Trophoblast cell (in vitro differentiated cells and primary cell): ENCODE measurements at regions not wholly inside any gene's neighbourhood (a gene's known extent, or its start where the extent isn't known, plus 50 kb on each side); places are given as distances from the start of the nearest gene placed in this dataset.
A peak's percentile ranks its signal among the peaks of the same experiment; 100 is the strongest.

Experiments
- DNase-seq, 2 donors: peaks; one replicate each; pipeline ENCODE4 v3.0.0-alpha.2; 2016
- H2AFZ ChIP-seq: 2 replicates; pipeline ENCODE4 v1.6.1; 2013; ENCODE audit warnings: low read length, moderate library complexity, mild to moderate bottlenecking; ENCODE audit not compliant: insufficient read depth, poor library complexity
- H2AK5ac ChIP-seq: 2 replicates; pipeline ENCODE4 v1.6.1; 2013; ENCODE audit warnings: mild to moderate bottlenecking, low read length
- H2BK120ac ChIP-seq: 2 replicates; pipeline ENCODE4 v1.6.1; 2013; ENCODE audit warnings: low read length, mild to moderate bottlenecking, moderate library complexity; ENCODE audit not compliant: insufficient read depth, poor library complexity
- H2BK12ac ChIP-seq: 2 replicates; pipeline ENCODE4 v1.6.1; 2013; ENCODE audit warnings: mild to moderate bottlenecking, low read length, moderate library complexity
- H2BK5ac ChIP-seq: 2 replicates; pipeline ENCODE4 v1.6.1; 2013; ENCODE audit warnings: low read length, low read depth, moderate library complexity, mild to moderate bottlenecking; ENCODE audit not compliant: poor library complexity
- H3K14ac ChIP-seq: 2 replicates; pipeline ENCODE4 v1.6.1; 2013; ENCODE audit warnings: mild to moderate bottlenecking, low read length
- H3K18ac ChIP-seq: 2 replicates; pipeline ENCODE4 v1.6.1; 2013; ENCODE audit warnings: mild to moderate bottlenecking, low read length
- H3K23ac ChIP-seq: 2 replicates; pipeline ENCODE4 v1.6.1; 2013; ENCODE audit warnings: low read length
- H3K27ac ChIP-seq: 2 replicates; pipeline ENCODE4 v1.5.1; 2013; ENCODE audit warnings: low read depth, mild to moderate bottlenecking, inconsistent platforms, low read length, moderate library complexity
- H3K27me3 ChIP-seq: 2 replicates; pipeline ENCODE4 v1.6.1; 2013; ENCODE audit warnings: inconsistent platforms, mild to moderate bottlenecking, low read length, moderate library complexity; ENCODE audit not compliant: insufficient read depth
- H3K36me3 ChIP-seq, 2 experiments: 1 replicate in 1 of 2; 2 replicates in 1 of 2; pipeline ENCODE4 v1.6.1; 2013; ENCODE audit warnings: low read length in 2 of 2, mild to moderate bottlenecking in 2 of 2, moderate library complexity in 1 of 2; ENCODE audit not compliant: insufficient read depth in 2 of 2, control insufficient read depth in 1 of 2
- H3K4ac ChIP-seq: 2 replicates; pipeline ENCODE4 v1.6.1; 2013; ENCODE audit warnings: low read depth, mild to moderate bottlenecking, low read length, moderate library complexity
- H3K4me1 ChIP-seq, 2 experiments: 1 replicate in 1 of 2; 2 replicates in 1 of 2; pipeline ENCODE4 v1.6.1; 2013; ENCODE audit warnings: low read length in 2 of 2, mild to moderate bottlenecking in 2 of 2, moderate library complexity in 1 of 2; ENCODE audit not compliant: insufficient read depth in 2 of 2, control insufficient read depth in 1 of 2
- H3K4me2 ChIP-seq: 2 replicates; pipeline ENCODE4 v1.6.1; 2013; ENCODE audit warnings: inconsistent platforms, mild to moderate bottlenecking, low read length, moderate library complexity
- H3K4me3 ChIP-seq: 2 replicates; pipeline ENCODE4 v1.5.1; 2013; ENCODE audit warnings: mild to moderate bottlenecking, low read depth, low read length, inconsistent platforms
- H3K79me1 ChIP-seq: one replicate; pipeline ENCODE4 v1.6.1; 2013; ENCODE audit warnings: low read length
- H3K79me2 ChIP-seq: 2 replicates; pipeline ENCODE4 v1.6.1; 2013; ENCODE audit warnings: low read length, mild to moderate bottlenecking; ENCODE audit not compliant: control insufficient read depth, insufficient read depth, poor library complexity
- H3K9ac ChIP-seq: 2 replicates; pipeline ENCODE4 v1.6.1; 2013; ENCODE audit warnings: mild to moderate bottlenecking, low read length
- H3K9me3 ChIP-seq: 2 replicates; pipeline ENCODE4 v1.6.1; 2013; ENCODE audit warnings: low read depth, mild to moderate bottlenecking, control low read depth, inconsistent platforms, low read length; ENCODE audit not compliant: insufficient read depth
- H4K12ac ChIP-seq: 2 replicates; pipeline ENCODE4 v1.6.1; 2013; ENCODE audit warnings: low read depth, mild to moderate bottlenecking, low read length, moderate library complexity
- H4K8ac ChIP-seq: 2 replicates; pipeline ENCODE4 v1.6.1; 2013; ENCODE audit warnings: low read depth, mild to moderate bottlenecking, low read length, moderate library complexity
- H4K91ac ChIP-seq: one replicate; pipeline ENCODE4 v1.6.1; 2013; ENCODE audit warnings: low read depth, mild to moderate bottlenecking, low read length, moderate library complexity
- WGBS: extraction: QIAGEN DNeasy Blood & Tissue Kit; methylation state at CpG from one replicate; pipeline ENCODE4 v1.1.7; 2013; ENCODE audit warnings: missing lambda C conversion rate; ENCODE audit not compliant: insufficient read length, insufficient coverage; ENCODE audit errors: extremely low coverage; 5-methylcytosine and 5-hydroxymethylcytosine counted together

DNA sequence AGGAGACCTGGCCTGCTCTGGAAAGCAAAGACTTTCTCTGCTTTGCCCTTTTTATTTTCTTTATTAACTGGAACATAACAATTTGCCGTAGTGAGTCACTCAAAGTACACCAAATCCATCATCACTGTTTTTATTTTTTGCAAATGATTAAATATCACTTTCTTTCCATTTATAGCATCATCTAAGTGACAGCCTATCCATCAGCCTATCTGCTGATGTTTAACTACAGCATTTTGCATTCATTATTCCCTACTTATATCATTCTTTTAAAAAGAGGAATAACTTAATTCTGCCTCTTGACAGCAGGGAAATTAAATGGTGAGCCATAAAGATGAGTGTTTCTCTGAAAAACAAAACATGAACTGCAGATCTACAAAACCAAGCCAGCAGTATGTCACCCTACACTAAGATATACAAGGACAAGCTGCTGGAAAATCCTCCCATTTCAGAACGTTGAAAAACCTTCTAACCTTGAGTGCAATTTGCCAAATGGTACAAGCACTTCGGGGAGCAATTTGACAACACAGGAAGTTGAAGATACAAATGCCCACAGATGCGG lies 821.3 kb upstream of the TMEM132C start:
- WGBS: no CpG with 5 or more reads among the region's 4 CpGs
- no peak overlapping the region for H4K91ac ChIP-seq
- no peaks in the 10 kb centered on the region for H3K79me1 ChIP-seq
- H3K23ac ChIP-seq: peak overlapping the region; percentile 21
- H3K79me2 ChIP-seq: no peaks in the 10 kb centered on the region
- no peak for DNase-seq
- H3K36me3 ChIP-seq: no peaks in the 10 kb centered on the region
- H3K14ac ChIP-seq: no peak overlapping the region
- H2BK120ac ChIP-seq: no peak overlapping the region
- H3K4ac ChIP-seq: no peak overlapping the region
- no peak overlapping the region for H3K18ac ChIP-seq
- H4K12ac ChIP-seq: no peak overlapping the region
- H3K4me2 ChIP-seq: no peak overlapping the region
- H2BK12ac ChIP-seq: no peak overlapping the region
- no peak overlapping the region for H3K27ac ChIP-seq
- no peak overlapping the region for H2AFZ ChIP-seq
- no peaks in the 10 kb centered on the region for H3K27me3 ChIP-seq
- H3K4me1 ChIP-seq: no peaks in the 10 kb centered on the region
- no peak overlapping the region for H2AK5ac ChIP-seq
- H3K9me3 ChIP-seq: peaks cover 5% of the 10 kb centered on the region
- no peak overlapping the region for H4K8ac ChIP-seq
- H2BK5ac ChIP-seq: no peak overlapping the region
- no peak overlapping the region for H3K9ac ChIP-seq
- H3K4me3 ChIP-seq: no peak overlapping the region

GRCh38 chr12:127448906-127449305 lies 818.1 kb upstream of the TMEM132C start:
- H3K4ac ChIP-seq: no peak overlapping the region
- H3K4me2 ChIP-seq: no peak overlapping the region
- no peak overlapping the region for H3K14ac ChIP-seq
- H3K9ac ChIP-seq: no peak overlapping the region
- no peaks in the 10 kb centered on the region for H3K79me1 ChIP-seq
- H2AFZ ChIP-seq: no peak overlapping the region
- H3K27ac ChIP-seq: no peak overlapping the region
- no peak overlapping the region for H4K8ac ChIP-seq
- no peaks in the 10 kb centered on the region for H3K36me3 ChIP-seq
- no peaks in the 10 kb centered on the region for H3K79me2 ChIP-seq
- no peaks in the 10 kb centered on the region for H3K4me1 ChIP-seq
- WGBS: no CpG with 5 or more reads among the region's 5 CpGs
- H2BK5ac ChIP-seq: no peak overlapping the region
- H4K91ac ChIP-seq: no peak overlapping the region
- no peak for DNase-seq
- no peaks in the 10 kb centered on the region for H3K27me3 ChIP-seq
- H2AK5ac ChIP-seq: no peak overlapping the region
- H2BK12ac ChIP-seq: no peak overlapping the region
- H4K12ac ChIP-seq: no peak overlapping the region
- no peak overlapping the region for H3K23ac ChIP-seq
- H3K9me3 ChIP-seq: no peaks in the 10 kb centered on the region
- no peak overlapping the region for H3K4me3 ChIP-seq
- H3K18ac ChIP-seq: no peak overlapping the region
- H2BK120ac ChIP-seq: no peak overlapping the region

- H3K4ac ChIP-seq: no peak overlapping the region
- no peaks in the 10 kb centered on the region for H3K79me2 ChIP-seq
- no peak overlapping the region for H3K14ac ChIP-seq
- H3K23ac ChIP-seq: no peak overlapping the region
- H4K8ac ChIP-seq: no peak overlapping the region
- H3K9me3 ChIP-seq: no peaks in the 10 kb centered on the region
- no peak overlapping the region for H2BK5ac ChIP-seq
- H2AK5ac ChIP-seq: no peak overlapping the region
- no peak overlapping the region for H4K12ac ChIP-seq
- H3K4me3 ChIP-seq: no peak overlapping the region
- H2BK120ac ChIP-seq: no peak overlapping the region
- no peak overlapping the region for H2BK12ac ChIP-seq
- peaks cover 3 to 4% of the 10 kb centered on the region in 2 experiments for H3K4me1 ChIP-seq
- no peaks in the 10 kb centered on the region for H3K36me3 ChIP-seq
- peaks cover 11% of the 10 kb centered on the region for H3K27me3 ChIP-seq
- H3K27ac ChIP-seq: no peak overlapping the region
- no peak overlapping the region for H4K91ac ChIP-seq
- whole genome bisulfite sequencing: no CpG with 5 or more reads among the region's 2 CpGs
- H3K79me1 ChIP-seq: no peaks in the 10 kb centered on the region
- DNase-seq: no peak
- no peak overlapping the region for H3K9ac ChIP-seq
- no peak overlapping the region for H2AFZ ChIP-seq
- H3K18ac ChIP-seq: no peak overlapping the region
- no peak overlapping the region for H3K4me2 ChIP-seq
Observed at GRCh38 chr12:127450826-127451225, 816.1 kb upstream of the TMEM132C start.

DNA sequence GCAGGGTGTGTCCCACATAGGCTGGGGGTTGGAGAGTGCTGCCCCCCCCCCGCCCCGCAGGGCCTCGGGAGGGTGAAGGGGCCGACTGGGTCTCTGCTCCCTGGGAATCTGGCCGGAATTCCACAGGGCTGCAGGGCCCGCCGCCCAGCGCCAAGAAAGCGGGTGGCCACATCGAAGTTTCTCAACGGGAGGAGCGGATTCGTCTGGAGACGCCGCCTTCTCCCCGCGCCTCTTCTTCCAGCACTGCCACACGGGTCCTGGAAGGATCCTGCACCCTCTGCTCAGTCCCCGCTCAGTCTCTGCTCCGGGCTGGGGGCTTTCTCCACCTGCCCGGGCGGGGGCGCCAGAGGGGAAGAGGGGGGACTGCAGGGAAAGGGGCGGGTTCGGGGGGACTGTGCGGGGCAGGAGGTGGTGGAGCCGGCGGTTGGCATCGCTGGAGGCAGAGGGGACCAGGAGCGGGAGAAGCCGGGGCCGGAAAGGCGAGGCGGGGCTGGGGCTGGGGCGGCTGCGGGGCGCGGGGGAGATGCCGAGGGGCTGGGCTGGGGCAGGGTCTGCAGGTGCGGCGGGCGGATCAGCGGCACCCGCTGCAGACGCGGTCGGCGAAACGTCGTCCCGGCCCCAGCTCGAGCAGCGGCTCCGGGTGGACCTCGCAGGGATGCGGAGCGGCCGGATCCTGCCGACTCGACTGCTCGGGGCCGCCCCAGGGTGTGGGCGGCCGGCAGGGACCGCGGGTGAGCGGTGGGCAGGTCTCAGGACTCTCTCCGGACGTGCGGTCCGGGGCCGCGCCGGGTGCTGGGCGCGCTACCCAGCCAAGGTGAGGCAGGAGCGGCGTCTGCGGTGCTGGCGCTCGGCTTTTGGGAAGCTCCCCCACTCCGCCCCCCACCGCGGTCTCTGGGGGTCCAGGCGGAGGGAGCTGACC lies 811.4 kb upstream of the TMEM132C start:
- Histone ChIP-seq H3K9ac (no peak overlapping the region), H3K23ac (no peak overlapping the region), H3K4me3 (peak overlapping the region; percentile 2), H2BK120ac (no peak overlapping the region), H3K27me3 (peaks cover 20% of the 10 kb centered on the region), H3K4me1 (peaks cover 5 to 6% of the 10 kb centered on the region in 2 experiments), H3K4me2 (peak overlapping the region; percentile 52), H3K9me3 (peaks cover 2% of the 10 kb centered on the region), H3K4ac (no peak overlapping the region), H3K27ac (no peak overlapping the region), H2AFZ (no peak overlapping the region), H2AK5ac (no peak overlapping the region), H3K79me2 (no peaks in the 10 kb centered on the region), H3K36me3 (no peaks in the 10 kb centered on the region), H3K18ac (no peak overlapping the region), H2BK5ac (no peak overlapping the region), H4K91ac (no peak overlapping the region), H4K8ac (no peak overlapping the region), H2BK12ac (no peak overlapping the region), H4K12ac (no peak overlapping the region), H3K79me1 (no peaks in the 10 kb centered on the region), H3K14ac (no peak overlapping the region)
- WGBS: no CpG with 5 or more reads among the region's 85 CpGs
- no peak for DNase-seq
